Stimulated activated CD4-positive, alpha-beta T cell treated with anti-CD3 and anti-CD28 coated beads, TNF-alpha, amount 100 ng/mL, for 24 hours (primary cell): ENCODE measurements at regions not wholly inside any gene's neighbourhood (a gene's known extent, or its start where the extent isn't known, plus 50 kb on each side); places are given as distances from the start of the nearest gene placed in this dataset.

Experiments
- DNase-seq, 3 experiments: peaks; one replicate each; pipeline ENCODE4 v3.0.0-alpha.2; 2020; ENCODE audit warnings: low read depth in 3 of 3

GRCh38 chr17:34416116-34416515 lies 53.1 kb upstream of the CCL1 start:
- DNase-seq: no peak

- no peak for DNase-seq
Measured at GRCh38 chr17:34414339-34414738, 51.3 kb upstream of the CCL1 start.

DNA sequence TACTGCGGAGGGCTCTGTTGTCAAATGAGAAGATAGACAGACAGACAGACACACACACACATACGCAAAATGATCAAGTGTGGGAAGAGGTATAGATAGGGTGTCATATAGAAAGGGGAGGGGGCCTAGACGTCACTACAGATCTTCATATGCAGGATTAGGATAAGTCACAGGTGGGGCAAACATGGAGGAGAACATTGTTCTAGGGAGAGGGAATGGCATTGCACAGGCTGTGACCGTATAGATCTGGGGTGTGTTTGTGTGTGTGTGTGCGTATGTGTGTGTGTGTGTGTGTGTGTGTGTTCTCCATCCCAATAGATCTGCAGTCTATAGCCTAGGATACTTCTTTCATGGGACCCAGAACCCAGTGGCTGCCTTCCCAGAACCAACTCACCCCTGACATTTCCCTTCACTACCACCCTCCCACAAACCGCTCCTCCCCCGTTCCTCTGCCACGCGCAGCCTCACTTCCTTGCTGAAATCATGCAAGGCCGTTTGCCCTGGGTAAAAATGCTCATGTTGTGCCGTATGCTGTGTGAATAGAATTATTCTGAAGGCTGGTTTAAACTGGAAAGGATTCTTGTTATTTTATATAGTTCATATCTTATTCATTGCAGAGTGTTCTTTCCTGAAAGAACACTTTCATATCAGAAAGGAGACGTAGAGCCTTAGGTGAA lies 50.5 kb upstream of the CCL1 start:
- no peak for DNase-seq

GRCh38 chr17:34412965-34413441 lies 50.0 kb upstream of the CCL1 start:
- no peak for DNase-seq
